IMR-90 (cell line): ENCODE measurements at regions not wholly inside any gene's neighbourhood (a gene's known extent, or its start where the extent isn't known, plus 50 kb on each side); places are given as distances from the start of the nearest gene placed in this dataset.

Source experiments
- ATAC-seq: fragments of 200-7000 bp; cut with Tn5 transposase; 2 replicates; pipeline ENCODE4 v1.9.1; 2020; ENCODE audit warnings: low read depth, mild to moderate bottlenecking, moderate library complexity
- BruUV-seq: library from RNA; stranded (reverse); fragments of 400-500 nt; replicated peaks from 2 replicates; lab custom pipeline; 2021; lab: Mats Ljungman, UMichigan
- CTCF ChIA-PET: fragments of 300-600 bp; formaldehyde crosslinking; extraction: SDS; loops from one replicate; lab custom pipeline; 2021; ENCODE audit warnings: antibody characterized with exemption; lab: Yijun Ruan, JAX
- POLR2A ChIA-PET: fragments of 300-600 bp; sonication (Branson Sonifier 250); formaldehyde crosslinking; loops from one replicate; lab custom pipeline; 2022; ENCODE audit warnings: antibody characterized with exemption; ENCODE audit not compliant: unreplicated experiment; lab: Charles Lee
- DNase-seq: peaks from one replicate; pipeline ENCODE4 v3.0.0; 2013
- H2AFZ ChIP-seq: replicated peaks from 2 replicates; pipeline ENCODE3; 2013; ENCODE audit warnings: low read length, mild to moderate bottlenecking; ENCODE audit not compliant: poor library complexity
- H2AK5ac ChIP-seq: 2 replicates; pipeline ENCODE4 v1.6.1; 2013; ENCODE audit warnings: low read depth, low read length, inconsistent platforms
- H2AK9ac ChIP-seq: replicated peaks from 2 replicates; pipeline ENCODE3; 2013; ENCODE audit warnings: mild to moderate bottlenecking, low read depth, low read length, moderate library complexity; ENCODE audit not compliant: poor library complexity
- H2BK120ac ChIP-seq: 2 replicates; pipeline ENCODE4 v1.6.1; 2013; ENCODE audit warnings: low read depth, low read length, inconsistent platforms
- H2BK15ac ChIP-seq: 3 replicates; pipeline ENCODE4 v1.6.1; 2013; ENCODE audit warnings: low read depth, low read length, inconsistent platforms
- H2BK20ac ChIP-seq: 2 replicates; pipeline ENCODE4 v1.6.1; 2013; ENCODE audit warnings: low read depth, mild to moderate bottlenecking, inconsistent platforms, low read length, moderate library complexity
- H2BK5ac ChIP-seq: 2 replicates; pipeline ENCODE4 v1.6.1; 2013; ENCODE audit warnings: mild to moderate bottlenecking, low read depth, low read length, inconsistent platforms; ENCODE audit not compliant: poor library complexity, severe bottlenecking
- H3K14ac ChIP-seq: replicated peaks from 2 replicates; pipeline ENCODE4 v1.6.1; 2013; ENCODE audit warnings: low read depth, low read length, inconsistent platforms
- H3K18ac ChIP-seq: 2 replicates; pipeline ENCODE4 v1.6.1; 2013; ENCODE audit warnings: low read depth, low read length, control low read depth
- H3K23ac ChIP-seq: 2 replicates; pipeline ENCODE4 v1.6.1; 2013; ENCODE audit warnings: low read depth, low read length, inconsistent platforms
- H3K27ac ChIP-seq: 2 replicates; pipeline ENCODE4 v1.5.1; 2013; ENCODE audit warnings: mild to moderate bottlenecking, control low read depth, low read length; ENCODE audit not compliant: insufficient read depth
- H3K27me3 ChIP-seq: 2 replicates; pipeline ENCODE4 v1.6.1; 2013; ENCODE audit warnings: low read length; ENCODE audit not compliant: control insufficient read depth, insufficient read depth
- H3K36me3 ChIP-seq: 2 replicates; pipeline ENCODE4 v1.6.1; 2013; ENCODE audit warnings: low read length, mixed read lengths; ENCODE audit not compliant: control insufficient read depth, insufficient read depth
- H3K4ac ChIP-seq: 2 replicates; pipeline ENCODE4 v1.6.1; 2013; ENCODE audit warnings: low read depth, low read length, inconsistent platforms
- H3K4me1 ChIP-seq: 2 replicates; pipeline ENCODE4 v1.6.1; 2013; ENCODE audit warnings: low read length, mixed read lengths; ENCODE audit not compliant: control insufficient read depth, insufficient read depth
- H3K4me2 ChIP-seq: 2 replicates; pipeline ENCODE4 v1.6.1; 2013; ENCODE audit warnings: low read depth, mild to moderate bottlenecking, control low read depth, low read length, moderate library complexity
- H3K4me3 ChIP-seq: 2 replicates; pipeline ENCODE4 v1.5.1; 2013; ENCODE audit warnings: low read depth, mild to moderate bottlenecking, control low read depth, low read length, moderate library complexity; ENCODE audit not compliant: insufficient read depth
- H3K56ac ChIP-seq: 2 replicates; pipeline ENCODE4 v1.6.1; 2013; ENCODE audit warnings: low read length, inconsistent platforms; ENCODE audit not compliant: insufficient read depth; ENCODE audit errors: extremely low read depth
- H3K79me1 ChIP-seq, 2 experiments: 2 replicates each; pipeline ENCODE4 v1.6.1; 2013; ENCODE audit warnings: low read length in 2 of 2, inconsistent platforms in 1 of 2, low read depth in 1 of 2
- H3K9ac ChIP-seq: 2 replicates; pipeline ENCODE4 v1.6.1; 2013; ENCODE audit warnings: low read depth, low read length, control low read depth
- H3K9me1 ChIP-seq: 2 replicates; pipeline ENCODE4 v1.6.1; 2013; ENCODE audit warnings: low read length, inconsistent platforms; ENCODE audit not compliant: insufficient read depth
- H3K9me3 ChIP-seq: 2 replicates; pipeline ENCODE4 v1.6.1; 2013; ENCODE audit warnings: low read length; ENCODE audit not compliant: control insufficient read depth, insufficient read depth
- H4K20me1 ChIP-seq: 2 replicates; pipeline ENCODE4 v1.6.1; 2013; ENCODE audit warnings: low read length, inconsistent platforms; ENCODE audit not compliant: insufficient read depth
- H4K5ac ChIP-seq: 2 replicates; pipeline ENCODE4 v1.6.1; 2013; ENCODE audit warnings: mild to moderate bottlenecking, low read depth, low read length, control low read depth
- H4K8ac ChIP-seq, 2 experiments: 2 replicates each; pipeline ENCODE4 v1.6.1; 2013; ENCODE audit warnings: low read depth in 2 of 2, low read length in 2 of 2, control low read depth in 1 of 2, inconsistent platforms in 1 of 2
- H4K91ac ChIP-seq: 2 replicates; pipeline ENCODE4 v1.6.1; 2013; ENCODE audit warnings: low read depth, low read length, inconsistent platforms; ENCODE audit not compliant: insufficient read depth
- MAZ ChIP-seq: IDR thresholded peaks from 2 replicates; pipeline ENCODE4 v1.6.1; 2012; ENCODE audit warnings: low read depth, mild to moderate bottlenecking, low read length, improper control_type of control experiment, moderate library complexity, borderline replicate concordance
- WGBS, 2 experiments: methylation state at CpG; one replicate each; pipeline versions ENCODE4 v1.1.5 to v1.1.7; 2013; ENCODE audit warnings: missing lambda C conversion rate in 2 of 2; ENCODE audit not compliant: insufficient read length in 1 of 2; ENCODE audit errors: extremely low coverage in 2 of 2; 5-methylcytosine and 5-hydroxymethylcytosine counted together
- dilution Hi-C: fragments of 300-500 bp; cut with HindIII; formaldehyde crosslinking; loops from one replicate; pipeline ENCODE4 v1.14.3; 2018; ENCODE audit warnings: low sequenced_read_pairs; ENCODE audit not compliant: unreplicated experiment
- in situ Hi-C: fragments of 300-500 bp; cut with MboI; formaldehyde crosslinking; loops from 3 replicates; pipeline ENCODE4 v1.14.3; 2019; ENCODE audit warnings: low sequenced_read_pairs, inconsistent platforms, mixed read lengths
- intact Hi-C: fragments of 100-400 bp; cut with micrococcal nuclease; formaldehyde crosslinking; loops from 2 replicates; pipeline ENCODE4 v1.10.0; 2022

- Histone ChIP-seq H4K20me1 (no peaks in the 10 kb centered on the region), H2BK15ac (no peak overlapping the region), H2AK9ac (no peak overlapping the region), H2BK120ac (no peak overlapping the region), H2AK5ac (no peak overlapping the region), H2BK5ac (no peak overlapping the region), H3K18ac (no peak overlapping the region), H3K56ac (no peak overlapping the region), H3K4me1 (no peaks in the 10 kb centered on the region), H3K4me3 (no peak overlapping the region), H3K9me1 (no peaks in the 10 kb centered on the region), H4K5ac (no peak overlapping the region), H3K4ac (no peak overlapping the region), H3K79me1 (no peaks in the 10 kb centered on the region), H2BK20ac (no peak overlapping the region), H2AFZ (no peak overlapping the region), H3K36me3 (no peaks in the 10 kb centered on the region), H3K9me3 (0 out of 2 replicates have a peak, but pooled peaks cover 4% of the 10 kb centered on the region), H3K14ac (no peak overlapping the region), H3K9ac (no peak overlapping the region), H4K91ac (no peak overlapping the region), H3K27ac (no peak overlapping the region), H3K4me2 (no peak overlapping the region), H3K23ac (no peak overlapping the region), H4K8ac (no peak overlapping the region), H3K27me3 (no peaks in the 10 kb centered on the region)
- ATAC-seq (no peak), DNase-seq (no peak)
- in situ Hi-C loops (no loop called here), dilution Hi-C loops (no loop called here), intact Hi-C loops (no loop called here)
- TF ChIP-seq MAZ = no peak
- POLR2A ChIA-PET = no interaction called here
- BruUV-seq = no TSS peak
- CTCF ChIA-PET = no interaction called here
- WGBS, 2 experiments = 17% methylated on average over 2 of the region's 3 CpGs; no CpG with 5 or more reads in 1 of the 2 experiments
Measured at GRCh38 chr4:104677116-104677515, 182.4 kb upstream of the CXXC4 start.
